ENCODE measurements at regions not wholly inside any gene's neighbourhood (a gene's known extent, or its start where the extent isn't known, plus 50 kb on each side); places are given as distances from the start of the nearest gene placed in this dataset.

GRCh38 chr4:184879271-184879670 lies 53.5 kb upstream of the ACSL1 start:
- no peak for DNase-seq

GRCh38 chr4:184882276-184882675 lies 56.5 kb upstream of the ACSL1 start:
- no peak for DNase-seq

GRCh38 chr4:184883024-184883423 lies 57.3 kb upstream of the ACSL1 start:
- DNase-seq = no peak

- no peak for DNase-seq
Measured at GRCh38 chr4:184884883-184885282, 59.1 kb upstream of the ACSL1 start.

GRCh38 chr4:184885602-184886001 lies 59.8 kb upstream of the ACSL1 start:
- no peak for DNase-seq

- no peak for DNase-seq
Measured at GRCh38 chr4:184887333-184887732, 61.6 kb upstream of the ACSL1 start.

GRCh38 chr4:184887947-184888346 lies 62.2 kb upstream of the ACSL1 start:
- no peak for DNase-seq

GRCh38 chr4:184889666-184890335 lies 64.0 kb upstream of the ACSL1 start:
- no peak for DNase-seq

GRCh38 chr4:184890499-184890898 lies 64.7 kb upstream of the ACSL1 start:
- DNase-seq = no peak

GRCh38 chr4:184891816-184892397 lies 66.1 kb upstream of the ACSL1 start:
- DNase-seq = peak; percentile 86

GRCh38 chr4:184892999-184893398 lies 67.2 kb upstream of the ACSL1 start:
- no peak for DNase-seq

GRCh38 chr4:184893801-184894571 lies 68.2 kb upstream of the ACSL1 start:
- no peak for DNase-seq

GRCh38 chr4:184895012-184895695 lies 69.4 kb upstream of the ACSL1 start:
- no peak for DNase-seq

- DNase-seq = no peak
Measured at GRCh38 chr4:184896868-184897715, 71.3 kb upstream of the ACSL1 start.

- no peak for DNase-seq
Measured at GRCh38 chr4:184897895-184898294, 72.1 kb upstream of the ACSL1 start.

GRCh38 chr4:184898793-184899192 lies 73.0 kb upstream of the ACSL1 start:
- no peak for DNase-seq

GRCh38 chr4:184899261-184900134 lies 73.7 kb upstream of the ACSL1 start:
- no peak for DNase-seq

GRCh38 chr4:184900184-184900583 lies 74.4 kb upstream of the ACSL1 start:
- DNase-seq = no peak

GRCh38 chr4:184902550-184902949 lies 76.8 kb upstream of the ACSL1 start:
- DNase-seq = no peak

- no peak for DNase-seq
Measured at GRCh38 chr4:184906480-184907097, 80.8 kb upstream of the ACSL1 start.

- no peak for DNase-seq
Measured at GRCh38 chr4:184907216-184907615, 81.4 kb upstream of the ACSL1 start.
